Fibroblast of villous mesenchyme (primary cell): ENCODE measurements at regions not wholly inside any gene's neighbourhood (a gene's known extent, or its start where the extent isn't known, plus 50 kb on each side); places are given as distances from the start of the nearest gene placed in this dataset.

Source experiments
- DNase-seq: peaks from one replicate; pipeline ENCODE4 v3.0.0-alpha.2; 2010; ENCODE audit warnings: low read depth
- H3K4me3 ChIP-seq: 2 replicates; pipeline ENCODE4 v1.5.1; 2011; ENCODE audit warnings: low read depth, mild to moderate bottlenecking, low read length
- TF ChIP-seq, protein P1 (sequence below): IDR thresholded peaks from 2 replicates; pipeline ENCODE4 v1.5.1; 2012; ENCODE audit warnings: low read depth, mild to moderate bottlenecking, low read length; ENCODE audit not compliant: insufficient read depth

DNA sequence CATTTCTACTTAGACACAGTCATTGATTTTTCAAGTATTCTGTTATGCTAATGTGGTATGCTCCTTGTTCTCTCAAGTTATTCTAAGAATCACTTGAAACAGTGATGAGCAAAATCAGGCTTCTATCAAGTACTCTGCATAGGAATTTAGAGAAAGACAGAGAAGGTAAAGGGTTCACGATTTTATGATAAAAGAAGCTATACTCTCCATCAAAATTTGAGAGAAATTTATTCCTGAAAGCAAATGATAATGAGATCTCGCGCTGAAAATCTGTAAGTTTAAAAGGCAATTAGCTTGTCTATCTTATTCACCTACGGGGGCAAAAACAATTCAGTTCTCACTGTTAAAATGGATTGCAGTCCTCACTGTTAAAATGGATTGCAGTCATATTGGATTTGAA is 1404.3 kb upstream of the FLRT2 start:
- no peak overlapping the region for H3K4me3 ChIP-seq
- TF ChIP-seq, protein P1, sequence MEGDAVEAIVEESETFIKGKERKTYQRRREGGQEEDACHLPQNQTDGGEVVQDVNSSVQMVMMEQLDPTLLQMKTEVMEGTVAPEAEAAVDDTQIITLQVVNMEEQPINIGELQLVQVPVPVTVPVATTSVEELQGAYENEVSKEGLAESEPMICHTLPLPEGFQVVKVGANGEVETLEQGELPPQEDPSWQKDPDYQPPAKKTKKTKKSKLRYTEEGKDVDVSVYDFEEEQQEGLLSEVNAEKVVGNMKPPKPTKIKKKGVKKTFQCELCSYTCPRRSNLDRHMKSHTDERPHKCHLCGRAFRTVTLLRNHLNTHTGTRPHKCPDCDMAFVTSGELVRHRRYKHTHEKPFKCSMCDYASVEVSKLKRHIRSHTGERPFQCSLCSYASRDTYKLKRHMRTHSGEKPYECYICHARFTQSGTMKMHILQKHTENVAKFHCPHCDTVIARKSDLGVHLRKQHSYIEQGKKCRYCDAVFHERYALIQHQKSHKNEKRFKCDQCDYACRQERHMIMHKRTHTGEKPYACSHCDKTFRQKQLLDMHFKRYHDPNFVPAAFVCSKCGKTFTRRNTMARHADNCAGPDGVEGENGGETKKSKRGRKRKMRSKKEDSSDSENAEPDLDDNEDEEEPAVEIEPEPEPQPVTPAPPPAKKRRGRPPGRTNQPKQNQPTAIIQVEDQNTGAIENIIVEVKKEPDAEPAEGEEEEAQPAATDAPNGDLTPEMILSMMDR: no peak
- DNase-seq: no peak

DNA sequence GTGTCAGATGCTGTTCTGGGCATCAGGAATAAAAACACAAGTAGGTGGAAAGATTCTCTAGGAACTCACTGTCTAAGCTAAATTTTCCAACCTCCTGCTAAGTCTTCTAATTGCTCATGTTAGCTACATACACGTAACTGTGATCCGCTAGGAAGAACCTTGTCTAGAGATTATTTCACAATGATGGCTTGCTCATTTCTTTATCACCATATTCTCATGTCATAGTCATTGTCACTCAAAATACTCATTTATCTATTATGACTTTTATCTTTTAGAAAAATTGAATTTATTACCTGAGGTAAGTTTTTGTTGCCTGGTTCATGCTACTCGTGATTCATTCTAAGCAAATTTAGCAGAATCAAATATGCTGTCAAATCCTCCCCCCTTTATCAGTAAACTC is 1402.4 kb upstream of the FLRT2 start:
- no peak overlapping the region for H3K4me3 ChIP-seq
- DNase-seq: no peak
- TF ChIP-seq, protein P1: no peak

DNA sequence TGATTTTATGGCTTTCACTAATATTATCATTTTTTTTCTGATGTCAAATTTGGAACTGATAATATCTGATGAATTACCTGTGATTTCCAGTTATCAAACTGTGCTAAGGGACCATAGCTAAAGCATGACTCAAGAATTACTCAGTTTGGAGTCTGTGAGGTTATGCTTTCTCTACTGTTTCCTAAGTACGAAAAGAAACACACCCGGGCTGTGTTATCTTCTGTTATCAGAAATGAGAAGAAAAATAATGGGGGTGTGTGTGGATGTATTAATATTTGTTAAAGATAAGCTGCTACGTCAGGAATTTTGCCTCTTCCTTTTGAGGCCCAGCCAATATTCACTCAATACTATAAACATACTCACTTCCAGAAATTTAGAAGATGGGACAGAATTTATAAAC is 1401.9 kb upstream of the FLRT2 start:
- DNase-seq: no peak

DNA sequence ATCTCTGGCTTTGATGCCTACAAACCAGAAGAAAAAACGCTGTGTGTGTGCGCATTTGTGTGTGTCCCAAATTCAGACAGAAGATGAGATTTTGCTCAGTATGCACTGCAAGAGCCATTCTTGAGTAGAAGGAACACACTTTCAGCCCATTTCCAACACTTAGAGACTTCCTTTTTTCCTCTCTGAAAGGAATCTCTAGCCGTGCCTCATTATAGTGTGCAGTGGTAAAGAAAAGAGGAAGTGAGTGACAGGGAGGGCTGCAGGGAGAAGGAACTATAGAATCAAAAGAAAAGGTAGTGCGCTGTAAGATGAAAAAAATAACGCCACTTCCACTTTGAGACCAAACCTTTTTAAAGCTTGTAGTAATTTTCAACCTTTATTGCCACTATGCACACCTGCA is 1400.9 kb upstream of the FLRT2 start:
- DNase-seq: no peak
- TF ChIP-seq, protein P1: no peak
- H3K4me3 ChIP-seq: no peak overlapping the region

More for the DNA sequence above, 1401.9 kb upstream of the FLRT2 start:
- no peak overlapping the region for H3K4me3 ChIP-seq
- TF ChIP-seq, protein P1: no peak

DNA sequence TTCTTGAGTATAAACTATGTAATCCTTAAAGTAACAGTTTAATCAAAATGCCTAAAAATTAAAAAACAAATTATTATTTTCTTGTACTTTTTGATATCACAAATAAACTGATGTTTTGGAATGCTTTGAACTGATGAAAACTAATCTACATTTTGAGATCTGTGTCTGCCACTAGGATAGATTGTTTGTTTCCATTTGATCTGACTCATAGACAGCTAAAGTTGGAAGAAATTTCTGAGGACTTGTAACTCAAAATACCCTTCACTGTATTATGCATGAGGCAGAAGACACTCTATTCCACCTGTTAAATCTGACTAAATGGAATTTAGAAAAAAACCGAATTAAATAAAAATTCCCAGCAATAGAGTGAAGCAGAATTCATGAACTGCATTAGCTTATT is 1400.0 kb upstream of the FLRT2 start:
- H3K4me3 ChIP-seq: no peak overlapping the region
- no peak for DNase-seq
- TF ChIP-seq, protein P1: no peak

DNA sequence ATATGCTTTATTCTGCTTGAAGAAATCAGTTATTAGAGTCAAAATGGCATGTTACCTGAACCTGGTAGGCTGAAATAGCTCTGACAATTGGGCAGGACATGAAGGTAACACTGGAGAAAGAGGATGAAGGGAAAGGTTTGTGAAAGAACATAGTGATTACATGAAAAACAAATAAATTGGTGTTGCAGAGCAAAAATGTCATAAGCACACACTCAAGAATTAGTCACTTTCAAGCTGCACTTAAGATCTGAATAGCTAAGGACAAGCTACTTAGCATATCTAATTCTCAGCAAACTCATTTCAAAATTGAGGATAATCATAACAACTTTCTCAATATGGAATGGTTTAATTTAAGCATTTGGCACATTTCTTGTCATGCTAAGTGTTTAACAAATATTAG is 1398.0 kb upstream of the FLRT2 start:
- H3K4me3 ChIP-seq: no peak overlapping the region
- DNase-seq: no peak
- TF ChIP-seq, protein P1: no peak

DNA sequence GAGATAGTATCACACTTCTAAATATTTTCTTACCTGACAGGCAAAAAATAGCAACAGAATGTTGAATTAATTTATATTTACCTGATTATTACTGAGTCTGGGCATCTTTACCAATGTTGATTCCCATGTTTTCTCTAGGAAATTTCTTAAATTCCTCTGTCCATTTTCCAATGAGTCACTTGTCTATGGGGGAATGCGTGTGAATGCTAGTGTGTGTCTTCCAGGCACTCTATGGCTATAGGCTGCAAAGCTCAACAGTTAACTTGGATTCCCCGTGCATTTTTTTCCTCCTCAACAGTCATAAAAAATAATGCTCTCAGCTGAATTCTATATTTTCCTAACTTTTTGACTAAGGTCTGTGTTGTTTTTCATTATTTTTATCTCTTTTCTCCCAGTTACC is 1385.8 kb upstream of the FLRT2 start:
- H3K4me3 ChIP-seq: no peak overlapping the region
- TF ChIP-seq, protein P1: no peak
- no peak for DNase-seq
